MM.1S (cell line): ENCODE measurements at regions not wholly inside any gene's neighbourhood (a gene's known extent, or its start where the extent isn't known, plus 50 kb on each side); places are given as distances from the start of the nearest gene placed in this dataset.

Experiments used
- DNase-seq: peaks from one replicate; pipeline ENCODE4 v3.0.0-alpha.2; 2015
- H2AFZ ChIP-seq: fragments of 300-600 bp; sonication (generic); 2 replicates; pipeline ENCODE4 v1.6.0; 2016; ENCODE audit warnings: antibody characterized with exemption, low read length
- H3F3A ChIP-seq: fragments of 300-600 bp; sonication (generic); 2 replicates; pipeline ENCODE4 v1.6.1; 2016; ENCODE audit warnings: mild to moderate bottlenecking, antibody characterized with exemption, low read length, moderate library complexity, mixed read lengths; ENCODE audit not compliant: insufficient read depth
- H3K27ac ChIP-seq: fragments of 300-600 bp; sonication (generic); 2 replicates; pipeline ENCODE4 v1.5.1; 2016; ENCODE audit warnings: mild to moderate bottlenecking, low read length
- H3K27me3 ChIP-seq: fragments of 300-600 bp; sonication (generic); replicated peaks from 2 replicates; pipeline ENCODE4 v1.6.0; 2016; ENCODE audit warnings: low read length; ENCODE audit not compliant: insufficient read depth
- H3K36me3 ChIP-seq: fragments of 300-600 bp; sonication (generic); replicated peaks from 2 replicates; pipeline ENCODE4 v1.6.1; 2016; ENCODE audit warnings: mild to moderate bottlenecking, low read length, mixed read lengths; ENCODE audit not compliant: insufficient read depth
- H3K4me1 ChIP-seq: fragments of 300-600 bp; sonication (generic); 2 replicates; pipeline ENCODE4 v1.6.1; 2016; ENCODE audit warnings: low read length, mixed read lengths
- H3K4me2 ChIP-seq: fragments of 300-600 bp; sonication (generic); 2 replicates; pipeline ENCODE4 v1.6.0; 2016; ENCODE audit warnings: low read depth, low read length
- H3K4me3 ChIP-seq: fragments of 300-600 bp; sonication (generic); 2 replicates; pipeline ENCODE4 v1.5.1; 2016; ENCODE audit warnings: low read length, mixed read lengths
- H3K79me2 ChIP-seq: fragments of 300-600 bp; sonication (generic); 2 replicates; pipeline ENCODE4 v1.6.1; 2016; ENCODE audit warnings: mixed run types, low read length, mixed read lengths
- H3K9ac ChIP-seq: fragments of 300-600 bp; sonication (generic); 2 replicates; pipeline ENCODE4 v1.6.1; 2016; ENCODE audit warnings: low read length, mixed read lengths
- H3K9me2 ChIP-seq: fragments of 300-600 bp; sonication (generic); replicated peaks from 2 replicates; pipeline ENCODE4 v1.6.1; 2016; ENCODE audit warnings: mild to moderate bottlenecking, low read length, mixed read lengths; ENCODE audit not compliant: insufficient read depth
- H3K9me3 ChIP-seq: fragments of 300-600 bp; sonication (generic); replicated peaks from 2 replicates; pipeline ENCODE4 v1.6.1; 2016; ENCODE audit warnings: mild to moderate bottlenecking, low read length, mixed read lengths; ENCODE audit not compliant: insufficient read depth
- H4K20me1 ChIP-seq: fragments of 300-600 bp; sonication (generic); 2 replicates; pipeline ENCODE4 v1.6.1; 2016; ENCODE audit warnings: mild to moderate bottlenecking, low read length, moderate library complexity, mixed read lengths; ENCODE audit not compliant: insufficient read depth
- EZH2 ChIP-seq: fragments of 300-600 bp; sonication (generic); optimal IDR thresholded peaks from 2 replicates; pipeline ENCODE3; 2017; ENCODE audit warnings: low read depth, mild to moderate bottlenecking, antibody characterized with exemption, low read length, mixed read lengths
- EZH2phosphoT487 ChIP-seq: fragments of 300-600 bp; sonication (generic); IDR thresholded peaks from 2 replicates; pipeline ENCODE4 v1.6.1; 2018; ENCODE audit warnings: antibody characterized with exemption, low read length
- TF ChIP-seq, protein P1 (sequence below): fragments of 300-600 bp; sonication (generic); IDR thresholded peaks from 2 replicates; pipeline ENCODE4 v1.5.1; 2016; ENCODE audit warnings: antibody characterized with exemption, low read length, mixed read lengths

DNA sequence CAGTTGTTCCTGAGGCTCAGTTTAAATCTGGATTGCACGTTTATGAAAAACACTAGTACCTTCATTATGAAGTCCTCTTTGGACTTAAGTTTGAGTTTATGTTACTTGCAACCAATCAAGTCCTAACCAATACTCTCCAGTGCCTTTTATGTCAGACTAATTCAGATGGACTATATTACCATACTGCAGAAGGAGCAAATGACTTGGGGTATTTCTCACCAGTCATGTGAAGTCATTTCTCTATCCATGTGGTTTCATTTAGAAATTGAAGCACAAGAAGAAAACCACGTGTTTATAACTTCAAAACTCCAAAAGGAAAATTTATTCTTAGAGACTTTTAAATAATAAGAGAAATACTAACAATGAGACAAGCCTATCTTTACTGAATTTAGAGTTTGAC is 201.6 kb downstream of the MBL2 start:
- H4K20me1 ChIP-seq, result no peaks in the 10 kb centered on the region
- no peaks in the 10 kb centered on the region for H3K9me3 ChIP-seq
- no peaks in the 10 kb centered on the region for H3K79me2 ChIP-seq
- no peaks in the 10 kb centered on the region for H3K27me3 ChIP-seq
- peak overlapping the region; percentile 44 for H3K4me2 ChIP-seq
- no peak for DNase-seq
- H3K9me2 ChIP-seq, result no peaks in the 10 kb centered on the region
- no peaks in the 10 kb centered on the region for H3K36me3 ChIP-seq
- H3K9ac ChIP-seq, result no peak overlapping the region
- H3K27ac ChIP-seq, result peak overlapping the region; percentile 28; the same call in 1 of the 2 replicates
- peaks cover 13% of the 10 kb centered on the region; the same call in 1 of the 2 replicates for H3K4me1 ChIP-seq
- peak overlapping the region; percentile 5; the same call in 1 of the 2 replicates for H3K4me3 ChIP-seq
- TF ChIP-seq, protein P1, sequence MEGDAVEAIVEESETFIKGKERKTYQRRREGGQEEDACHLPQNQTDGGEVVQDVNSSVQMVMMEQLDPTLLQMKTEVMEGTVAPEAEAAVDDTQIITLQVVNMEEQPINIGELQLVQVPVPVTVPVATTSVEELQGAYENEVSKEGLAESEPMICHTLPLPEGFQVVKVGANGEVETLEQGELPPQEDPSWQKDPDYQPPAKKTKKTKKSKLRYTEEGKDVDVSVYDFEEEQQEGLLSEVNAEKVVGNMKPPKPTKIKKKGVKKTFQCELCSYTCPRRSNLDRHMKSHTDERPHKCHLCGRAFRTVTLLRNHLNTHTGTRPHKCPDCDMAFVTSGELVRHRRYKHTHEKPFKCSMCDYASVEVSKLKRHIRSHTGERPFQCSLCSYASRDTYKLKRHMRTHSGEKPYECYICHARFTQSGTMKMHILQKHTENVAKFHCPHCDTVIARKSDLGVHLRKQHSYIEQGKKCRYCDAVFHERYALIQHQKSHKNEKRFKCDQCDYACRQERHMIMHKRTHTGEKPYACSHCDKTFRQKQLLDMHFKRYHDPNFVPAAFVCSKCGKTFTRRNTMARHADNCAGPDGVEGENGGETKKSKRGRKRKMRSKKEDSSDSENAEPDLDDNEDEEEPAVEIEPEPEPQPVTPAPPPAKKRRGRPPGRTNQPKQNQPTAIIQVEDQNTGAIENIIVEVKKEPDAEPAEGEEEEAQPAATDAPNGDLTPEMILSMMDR, result no peak
- TF ChIP-seq EZH2 (no peak), EZH2phosphoT487 (no peak)
- H2AFZ ChIP-seq, result 0 out of 2 replicates have a peak overlapping the region, but pooled peaks have one; percentile 9
- H3F3A ChIP-seq, result no peaks in the 10 kb centered on the region

DNA sequence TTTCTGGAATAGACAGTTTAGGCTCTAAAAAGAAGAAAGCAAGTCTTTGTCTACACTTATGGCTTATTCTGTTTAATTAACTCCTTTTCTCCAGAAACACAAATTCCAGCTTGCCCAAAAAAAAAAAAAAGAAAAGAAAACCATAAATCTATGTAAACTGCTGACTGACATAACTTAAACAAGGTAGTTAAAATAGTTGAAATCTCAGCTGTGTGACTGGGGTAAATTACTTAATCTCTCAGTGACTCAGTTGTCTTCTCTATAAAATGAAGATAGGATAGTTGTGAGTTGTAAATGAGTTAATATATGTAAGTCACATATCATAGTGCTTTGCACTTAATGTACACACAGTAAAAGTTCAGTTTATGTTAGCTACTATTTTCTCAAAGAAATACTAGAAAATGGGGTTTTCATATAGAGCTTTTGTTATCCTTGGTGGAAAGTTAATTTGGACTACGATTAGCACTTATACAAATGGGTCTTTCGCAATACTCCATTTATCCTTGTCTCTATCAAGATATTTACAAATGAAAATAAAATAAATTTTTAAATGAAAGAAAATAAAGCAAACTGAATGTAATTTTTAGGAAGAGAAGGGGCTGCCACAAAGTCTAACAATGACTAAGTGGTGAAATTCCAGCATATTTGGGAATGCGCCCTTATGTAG is 200.9 kb downstream of the MBL2 start:
- Histone ChIP-seq H3K9me2 (no peaks in the 10 kb centered on the region), H2AFZ (no peak overlapping the region), H3K79me2 (no peaks in the 10 kb centered on the region), H3K4me1 (peaks cover 13% of the 10 kb centered on the region; the same call in 1 of the 2 replicates), H3F3A (no peaks in the 10 kb centered on the region), H3K27ac (no peak overlapping the region), H3K9me3 (no peaks in the 10 kb centered on the region), H3K9ac (no peak overlapping the region), H3K4me3 (no peak overlapping the region), H3K36me3 (no peaks in the 10 kb centered on the region), H3K4me2 (no peak overlapping the region), H3K27me3 (no peaks in the 10 kb centered on the region), H4K20me1 (no peaks in the 10 kb centered on the region)
- no peak for DNase-seq
- TF ChIP-seq EZH2phosphoT487 (no peak), EZH2 (no peak)
- TF ChIP-seq, protein P1, result no peak

DNA sequence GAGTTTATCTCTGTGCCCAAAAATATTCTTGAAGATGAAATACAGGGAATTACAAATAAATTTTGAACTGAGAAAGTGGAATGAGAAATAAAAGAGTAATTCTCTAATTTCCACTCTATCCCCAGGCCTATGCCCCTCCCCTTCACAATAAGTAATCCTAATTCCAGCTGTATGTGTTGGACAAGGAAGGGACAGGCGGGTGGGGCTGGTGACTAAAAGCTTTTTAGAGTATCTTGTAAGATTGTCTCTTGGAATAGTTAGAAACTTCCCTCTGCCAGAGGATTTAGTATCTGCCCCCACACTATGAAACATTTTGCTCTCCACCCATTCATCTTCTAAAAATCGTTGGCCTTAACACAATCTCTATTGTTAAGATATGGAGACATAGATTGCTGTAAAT is 199.2 kb downstream of the MBL2 start:
- H3F3A ChIP-seq, result no peaks in the 10 kb centered on the region
- DNase-seq, result no peak
- H3K4me2 ChIP-seq, result no peak overlapping the region
- H3K79me2 ChIP-seq, result no peaks in the 10 kb centered on the region
- H3K36me3 ChIP-seq, result no peaks in the 10 kb centered on the region
- TF ChIP-seq, protein P1, result no peak
- no peak for TF ChIP-seq EZH2
- TF ChIP-seq EZH2phosphoT487, result no peak
- H3K9me3 ChIP-seq, result no peaks in the 10 kb centered on the region
- H2AFZ ChIP-seq, result no peak overlapping the region
- no peaks in the 10 kb centered on the region for H4K20me1 ChIP-seq
- no peak overlapping the region for H3K4me3 ChIP-seq
- no peak overlapping the region for H3K9ac ChIP-seq
- peaks cover 13% of the 10 kb centered on the region; the same call in 1 of the 2 replicates for H3K4me1 ChIP-seq
- H3K9me2 ChIP-seq, result no peaks in the 10 kb centered on the region
- no peaks in the 10 kb centered on the region for H3K27me3 ChIP-seq
- no peak overlapping the region for H3K27ac ChIP-seq
